ENCODE measurements at regions not wholly inside any gene's neighbourhood (a gene's known extent, or its start where the extent isn't known, plus 50 kb on each side); places are given as distances from the start of the nearest gene placed in this dataset.

GRCh38 chr13:62294244-62294643, 878.6 kb upstream of the PCDH20 start:
- DNase-seq (ENCODE audit: low read depth, low spot score) = no peak
- Histone ChIP-seq H3K27me3 (ENCODE audit: insufficient read depth, insufficient read length) (no peaks in the 10 kb centered on the region), H3K4me3 (ENCODE audit: insufficient read length, low read depth) (no peak overlapping the region), H3K9ac (ENCODE audit: insufficient read length, low read depth) (no peak overlapping the region), H3K4me1 (ENCODE audit: insufficient read depth, insufficient read length) (no peaks in the 10 kb centered on the region), H3K9me3 (ENCODE audit: insufficient read depth, low read length) (no peaks in the 10 kb centered on the region), H3K36me3 (ENCODE audit: insufficient read depth, insufficient read length, low read length) (no peaks in the 10 kb centered on the region)
- TF ChIP-seq YY1 (IDR thresholded peaks at IDR 0.05; ENCODE audit: insufficient read depth, insufficient read length) (no peak), SUZ12 (IDR thresholded peaks at IDR 0.05; ENCODE audit: extremely low read depth, insufficient read depth, insufficient read length) (no peak), ZNF274 (IDR thresholded peaks at IDR 0.05; ENCODE audit: low read depth, low read length) (no peak)

DNA sequence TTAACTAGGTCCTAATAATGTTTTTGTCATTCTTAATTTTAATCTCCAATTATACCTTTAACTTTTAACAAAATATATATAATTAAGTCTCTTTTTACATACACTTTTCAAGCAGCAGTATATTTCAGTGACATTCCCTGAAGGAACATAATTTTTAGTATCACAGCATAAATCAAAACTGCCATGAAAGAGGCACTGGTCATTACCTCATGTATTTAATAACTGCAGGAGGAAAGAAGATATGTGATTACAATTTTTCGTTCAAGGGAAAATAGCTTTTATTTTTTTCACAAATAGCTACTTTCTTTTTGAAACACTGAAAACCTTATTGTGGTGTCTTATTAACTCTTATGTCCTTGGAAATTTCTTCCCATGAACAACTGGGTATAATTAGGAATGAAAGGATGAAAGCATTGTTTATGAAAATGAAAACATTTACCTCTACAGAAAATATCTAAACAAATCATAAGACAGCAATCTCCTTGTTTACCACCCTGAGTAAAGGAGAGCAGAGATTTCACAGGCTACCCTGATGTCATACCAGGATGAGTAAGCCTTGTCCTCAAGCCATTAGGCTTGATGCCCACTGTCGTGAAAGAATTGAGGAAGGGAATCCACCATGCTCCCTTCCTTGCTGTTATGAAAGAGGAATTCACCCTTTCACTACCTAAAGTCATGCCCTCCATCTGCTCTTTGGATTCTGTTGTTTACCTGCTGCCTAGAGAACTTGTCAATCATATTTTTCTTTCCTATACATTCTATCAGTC, 877.2 kb upstream of the PCDH20 start:
- Histone ChIP-seq H3K4me3 (ENCODE audit: insufficient read length, low read depth) (no peak overlapping the region), H3K4me1 (ENCODE audit: insufficient read depth, insufficient read length) (no peaks in the 10 kb centered on the region), H3K9me3 (ENCODE audit: insufficient read depth, low read length) (no peaks in the 10 kb centered on the region), H3K36me3 (ENCODE audit: insufficient read depth, insufficient read length, low read length) (no peaks in the 10 kb centered on the region), H3K27me3 (ENCODE audit: insufficient read depth, insufficient read length) (no peaks in the 10 kb centered on the region), H3K9ac (ENCODE audit: insufficient read length, low read depth) (no peak overlapping the region)
- no peak for DNase-seq (ENCODE audit: low read depth, low spot score)
- TF ChIP-seq YY1 (IDR thresholded peaks at IDR 0.05; ENCODE audit: insufficient read depth, insufficient read length) = no peak
- no peak for TF ChIP-seq SUZ12 (IDR thresholded peaks at IDR 0.05; ENCODE audit: extremely low read depth, insufficient read depth, insufficient read length)
- TF ChIP-seq ZNF274 (IDR thresholded peaks at IDR 0.05; ENCODE audit: low read depth, low read length) = no peak

- no peaks in the 10 kb centered on the region for H3K27me3 ChIP-seq (ENCODE audit: insufficient read depth, insufficient read length)
- no peaks in the 10 kb centered on the region for H3K9me3 ChIP-seq (ENCODE audit: insufficient read depth, low read length)
- no peak for DNase-seq (ENCODE audit: low read depth, low spot score)
- H3K9ac ChIP-seq (ENCODE audit: insufficient read length, low read depth) = no peak overlapping the region
- no peaks in the 10 kb centered on the region for H3K4me1 ChIP-seq (ENCODE audit: insufficient read depth, insufficient read length)
- no peak overlapping the region for H3K4me3 ChIP-seq (ENCODE audit: insufficient read length, low read depth)
- no peaks in the 10 kb centered on the region for H3K36me3 ChIP-seq (ENCODE audit: insufficient read depth, insufficient read length, low read length)
- TF ChIP-seq SUZ12 (IDR thresholded peaks at IDR 0.05; ENCODE audit: extremely low read depth, insufficient read depth, insufficient read length) (no peak), YY1 (IDR thresholded peaks at IDR 0.05; ENCODE audit: insufficient read depth, insufficient read length) (no peak), ZNF274 (IDR thresholded peaks at IDR 0.05; ENCODE audit: low read depth, low read length) (no peak)
These were observed 874.9 kb upstream of the PCDH20 start for GRCh38 chr13:62290542-62290941.

- TF ChIP-seq SUZ12 (IDR thresholded peaks at IDR 0.05; ENCODE audit: extremely low read depth, insufficient read depth, insufficient read length) (no peak), YY1 (IDR thresholded peaks at IDR 0.05; ENCODE audit: insufficient read depth, insufficient read length) (no peak), ZNF274 (IDR thresholded peaks at IDR 0.05; ENCODE audit: low read depth, low read length) (no peak)
- no peaks in the 10 kb centered on the region for H3K36me3 ChIP-seq (ENCODE audit: insufficient read depth, insufficient read length, low read length)
- H3K9ac ChIP-seq (ENCODE audit: insufficient read length, low read depth) = no peak overlapping the region
- H3K4me1 ChIP-seq (ENCODE audit: insufficient read depth, insufficient read length) = no peaks in the 10 kb centered on the region
- no peaks in the 10 kb centered on the region for H3K27me3 ChIP-seq (ENCODE audit: insufficient read depth, insufficient read length)
- H3K4me3 ChIP-seq (ENCODE audit: insufficient read length, low read depth) = no peak overlapping the region
- no peaks in the 10 kb centered on the region for H3K9me3 ChIP-seq (ENCODE audit: insufficient read depth, low read length)
- DNase-seq (ENCODE audit: low read depth, low spot score) = no peak
These were observed 872.1 kb upstream of the PCDH20 start for GRCh38 chr13:62287764-62288163.

- H3K36me3 ChIP-seq (ENCODE audit: insufficient read depth, insufficient read length, low read length) = no peaks in the 10 kb centered on the region
- H3K4me1 ChIP-seq (ENCODE audit: insufficient read depth, insufficient read length) = no peaks in the 10 kb centered on the region
- no peak overlapping the region for H3K9ac ChIP-seq (ENCODE audit: insufficient read length, low read depth)
- no peak overlapping the region for H3K4me3 ChIP-seq (ENCODE audit: insufficient read length, low read depth)
- no peaks in the 10 kb centered on the region for H3K9me3 ChIP-seq (ENCODE audit: insufficient read depth, low read length)
- H3K27me3 ChIP-seq (ENCODE audit: insufficient read depth, insufficient read length) = no peaks in the 10 kb centered on the region
- no peak for DNase-seq (ENCODE audit: low read depth, low spot score)
- no peak for TF ChIP-seq ZNF274 (IDR thresholded peaks at IDR 0.05; ENCODE audit: low read depth, low read length)
- no peak for TF ChIP-seq SUZ12 (IDR thresholded peaks at IDR 0.05; ENCODE audit: extremely low read depth, insufficient read depth, insufficient read length)
- TF ChIP-seq YY1 (IDR thresholded peaks at IDR 0.05; ENCODE audit: insufficient read depth, insufficient read length) = no peak
These were observed 864.9 kb upstream of the PCDH20 start for GRCh38 chr13:62280590-62280989.

GRCh38 chr13:62278271-62278670, 862.6 kb upstream of the PCDH20 start:
- no peaks in the 10 kb centered on the region for H3K27me3 ChIP-seq (ENCODE audit: insufficient read depth, insufficient read length)
- no peak for DNase-seq (ENCODE audit: low read depth, low spot score)
- H3K9ac ChIP-seq (ENCODE audit: insufficient read length, low read depth) = no peak overlapping the region
- no peak for TF ChIP-seq YY1 (IDR thresholded peaks at IDR 0.05; ENCODE audit: insufficient read depth, insufficient read length)
- H3K4me3 ChIP-seq (ENCODE audit: insufficient read length, low read depth) = no peak overlapping the region
- H3K4me1 ChIP-seq (ENCODE audit: insufficient read depth, insufficient read length) = no peaks in the 10 kb centered on the region
- no peaks in the 10 kb centered on the region for H3K9me3 ChIP-seq (ENCODE audit: insufficient read depth, low read length)
- H3K36me3 ChIP-seq (ENCODE audit: insufficient read depth, insufficient read length, low read length) = no peaks in the 10 kb centered on the region

DNA sequence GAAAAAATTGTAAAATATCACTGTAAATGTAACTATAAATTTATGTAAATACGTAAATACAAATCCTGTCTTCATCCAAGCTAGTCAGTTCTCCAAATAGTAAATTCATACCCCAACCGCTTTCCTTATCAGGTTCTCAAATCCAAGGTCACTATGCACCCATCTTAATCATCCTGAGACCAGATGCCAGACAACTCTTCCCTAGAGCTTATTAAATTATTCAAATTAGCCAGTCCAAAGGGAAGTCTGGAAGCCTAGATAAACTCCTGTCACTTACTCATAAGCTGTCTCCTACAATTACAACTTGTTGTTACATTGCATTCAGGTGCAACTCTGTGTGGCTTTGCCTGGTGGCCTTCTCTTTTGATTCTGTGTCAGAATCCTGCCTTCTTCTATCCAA, 836.1 kb upstream of the PCDH20 start:
- DNase-seq (ENCODE audit: low read depth, low spot score) = no peak
- H3K9me3 ChIP-seq (ENCODE audit: insufficient read depth, low read length) = no peaks in the 10 kb centered on the region
- no peaks in the 10 kb centered on the region for H3K27me3 ChIP-seq (ENCODE audit: insufficient read depth, insufficient read length)
- H3K36me3 ChIP-seq (ENCODE audit: insufficient read depth, insufficient read length, low read length) = no peaks in the 10 kb centered on the region
- no peak for TF ChIP-seq ZNF274 (IDR thresholded peaks at IDR 0.05; ENCODE audit: low read depth, low read length)
- no peak for TF ChIP-seq SUZ12 (IDR thresholded peaks at IDR 0.05; ENCODE audit: extremely low read depth, insufficient read depth, insufficient read length)
- no peak for TF ChIP-seq YY1 (IDR thresholded peaks at IDR 0.05; ENCODE audit: insufficient read depth, insufficient read length)
- no peak overlapping the region for H3K9ac ChIP-seq (ENCODE audit: insufficient read length, low read depth)
- no peak overlapping the region for H3K4me3 ChIP-seq (ENCODE audit: insufficient read length, low read depth)
- no peaks in the 10 kb centered on the region for H3K4me1 ChIP-seq (ENCODE audit: insufficient read depth, insufficient read length)
